ENCODE measurements at regions not wholly inside any gene's neighbourhood (a gene's known extent, or its start where the extent isn't known, plus 50 kb on each side); places are given as distances from the start of the nearest gene placed in this dataset.

DNA sequence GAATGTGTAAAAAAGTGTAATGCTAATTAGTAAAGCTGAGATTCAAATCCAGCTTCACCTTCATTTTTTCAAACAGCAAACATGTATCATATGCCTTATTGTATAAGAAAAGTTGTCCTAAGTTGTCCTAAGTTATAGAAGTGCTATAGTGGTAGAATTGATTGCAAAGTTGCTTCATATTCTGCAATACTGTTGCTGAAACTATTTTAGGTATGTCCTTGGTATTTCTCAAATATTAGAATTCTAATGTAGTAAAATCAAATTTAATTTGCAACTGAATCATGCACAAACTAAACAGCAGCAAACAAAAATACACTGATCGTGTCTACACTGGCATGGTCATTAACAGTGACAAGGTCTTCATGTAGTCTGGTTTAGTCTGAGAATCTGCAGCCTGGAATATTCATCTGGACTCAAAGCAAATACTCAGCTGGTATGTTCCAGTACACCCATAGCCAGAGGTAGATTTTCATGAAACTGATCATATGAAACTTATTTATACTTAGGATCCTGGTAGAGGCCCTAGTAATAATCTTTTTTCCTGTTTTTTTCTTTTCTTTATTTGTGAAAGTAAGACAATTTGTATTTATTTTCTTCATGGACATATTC is 555.6 kb upstream of the ZEB2 start:
- DNase-seq = no peak

DNA sequence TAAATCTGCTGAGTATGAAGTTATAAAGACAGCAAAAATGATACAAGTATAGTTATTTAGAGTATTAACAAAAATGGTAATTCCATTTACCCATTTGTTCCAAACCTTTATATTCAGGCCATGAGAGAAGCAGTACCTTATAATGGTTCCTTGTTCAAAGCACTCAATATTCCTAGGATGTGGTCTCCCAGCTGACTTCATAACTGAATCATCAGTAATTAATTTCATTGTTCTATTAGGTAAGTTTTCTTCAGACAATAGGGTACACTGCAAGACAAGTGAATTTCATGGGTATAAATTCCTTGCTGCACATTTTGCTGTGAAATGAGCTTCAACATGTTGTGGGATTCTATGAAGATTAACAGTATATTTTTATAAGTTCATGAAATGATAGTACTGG is 550.8 kb upstream of the ZEB2 start:
- DNase-seq = no peak

DNA sequence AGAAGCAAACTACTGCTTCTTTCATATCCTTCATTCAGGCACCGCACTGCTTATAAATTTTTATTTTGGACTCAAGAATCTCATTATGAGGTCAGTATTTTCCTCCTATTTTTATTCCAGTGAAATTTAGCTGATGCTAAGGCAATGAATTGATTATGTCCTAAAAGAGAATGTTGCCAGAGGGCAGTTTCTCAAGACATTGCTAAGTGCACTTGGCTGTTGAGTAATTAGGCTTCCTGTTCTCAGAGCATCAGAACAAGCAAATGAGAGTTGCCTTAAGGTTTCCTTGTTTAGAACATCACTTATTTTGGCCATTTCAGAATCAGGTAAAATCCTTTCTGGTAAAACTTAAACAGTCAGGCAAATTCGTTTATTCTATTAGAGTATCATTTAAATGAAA is 548.6 kb upstream of the ZEB2 start:
- DNase-seq = no peak

DNA sequence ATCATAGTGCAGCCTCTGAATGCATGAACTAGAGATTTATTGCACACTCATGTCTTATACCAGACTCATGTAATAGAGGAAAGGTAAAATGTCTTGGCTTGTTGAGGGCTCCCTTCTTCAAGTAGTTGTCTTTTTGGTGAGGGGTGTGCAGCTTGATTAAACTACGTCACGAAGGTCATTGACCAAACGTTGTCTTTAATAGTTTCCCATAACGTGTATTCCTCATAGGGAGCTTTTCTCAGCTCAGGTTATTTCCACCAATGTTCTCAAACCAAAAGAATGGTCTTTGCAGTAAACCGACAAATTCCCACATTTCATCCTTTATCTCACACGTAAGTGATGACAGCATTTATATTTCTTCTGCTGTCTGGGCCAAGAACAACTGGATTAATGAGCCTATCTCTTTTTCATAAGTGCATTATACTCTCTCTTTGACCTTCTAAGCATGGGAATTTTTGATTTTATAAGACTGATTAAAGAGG is 547.7 kb upstream of the ZEB2 start:
- no peak for DNase-seq

DNA sequence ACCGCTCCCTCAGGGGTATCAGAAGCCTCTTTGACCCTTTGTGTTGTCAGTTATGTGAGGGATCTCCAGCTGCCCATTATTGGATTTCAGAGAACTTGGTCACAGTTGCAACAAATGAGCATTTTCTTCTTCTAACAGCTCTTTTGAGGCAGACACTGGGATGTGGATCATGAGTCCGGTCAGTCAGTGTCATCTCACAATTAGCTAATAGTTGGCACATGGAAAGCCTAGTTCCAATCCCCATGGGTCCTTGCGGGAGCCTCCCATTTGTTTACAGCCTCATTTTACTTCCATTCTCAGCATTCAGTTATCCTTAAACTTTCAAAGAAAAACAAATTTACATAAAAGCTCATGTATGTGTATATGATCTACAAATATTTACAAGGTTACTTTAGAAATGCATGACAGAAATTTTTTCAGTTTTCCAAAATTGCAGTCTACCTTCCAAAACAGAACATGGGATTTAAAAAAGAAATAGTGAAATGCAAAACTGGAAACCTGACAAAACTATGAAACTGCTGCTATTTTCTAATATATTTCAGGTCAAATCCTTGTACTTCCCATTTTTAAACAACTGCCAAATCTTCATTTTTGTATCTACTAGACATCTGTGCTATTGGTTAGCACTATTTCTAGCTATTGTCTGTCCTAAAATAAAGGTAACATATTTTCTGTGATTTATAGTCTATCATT is 547.1 kb upstream of the ZEB2 start:
- no peak for DNase-seq

DNA sequence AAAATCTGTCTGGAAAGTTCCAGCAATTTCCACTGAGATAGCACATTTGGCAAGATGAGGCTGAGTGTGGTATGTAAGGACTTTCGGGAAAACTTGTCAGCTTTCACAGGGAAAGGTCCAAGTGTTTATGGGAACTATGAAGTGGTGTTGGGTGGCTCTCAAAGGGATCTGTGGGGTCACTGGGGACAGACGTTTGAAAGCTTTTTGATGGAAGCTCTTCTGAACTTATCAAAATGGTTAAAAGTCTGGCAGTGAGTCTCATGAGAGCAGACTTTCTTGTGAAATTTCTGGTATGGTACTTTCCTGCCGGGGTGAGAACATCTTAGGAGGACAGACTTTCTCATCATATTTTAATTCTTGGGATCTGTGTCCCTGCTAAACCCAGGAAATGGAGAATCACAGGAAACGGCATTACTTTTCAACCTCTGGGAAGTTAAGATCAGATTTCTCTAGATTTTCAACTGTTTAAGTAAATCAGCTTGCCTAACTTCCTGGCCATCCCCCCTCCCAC is 546.3 kb upstream of the ZEB2 start:
- no peak for DNase-seq

DNA sequence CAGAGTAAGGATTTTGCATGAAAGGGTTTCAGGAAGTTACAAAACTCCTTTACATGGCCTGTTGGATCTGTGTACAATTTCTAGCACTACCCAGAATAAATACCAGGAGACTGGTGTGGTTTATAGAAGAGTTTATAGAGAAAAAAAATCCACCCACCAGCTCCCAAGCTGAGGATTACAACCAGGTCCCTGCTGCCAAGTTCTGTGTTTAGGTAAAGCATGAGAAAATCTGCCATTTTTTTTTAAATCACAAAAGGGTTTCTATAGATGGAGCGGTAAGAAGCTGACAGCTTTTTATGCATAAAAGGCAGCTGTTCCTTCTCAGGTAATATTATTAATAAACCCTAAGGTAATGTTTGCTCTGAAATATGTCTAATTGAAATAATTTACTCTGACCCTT is 545.4 kb upstream of the ZEB2 start:
- no peak for DNase-seq

DNA sequence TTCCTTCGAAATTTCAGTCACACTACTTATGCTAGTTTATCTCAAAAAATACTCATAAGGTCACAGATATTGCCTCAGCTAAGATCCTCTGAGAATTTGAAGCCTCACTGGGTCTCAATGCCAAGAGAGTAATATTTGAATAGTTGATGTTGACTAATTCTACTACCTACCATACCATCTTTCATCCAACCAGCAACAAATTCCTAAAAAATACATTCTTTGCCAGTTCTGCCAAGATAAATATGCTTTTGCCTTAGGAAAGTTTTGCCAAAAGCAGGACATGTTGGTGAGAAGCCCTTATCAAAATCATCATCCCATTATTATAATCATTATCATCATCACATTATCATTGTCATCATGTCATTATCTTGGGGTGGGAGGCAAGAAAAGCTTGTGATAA is 544.6 kb upstream of the ZEB2 start:
- DNase-seq = no peak

DNA sequence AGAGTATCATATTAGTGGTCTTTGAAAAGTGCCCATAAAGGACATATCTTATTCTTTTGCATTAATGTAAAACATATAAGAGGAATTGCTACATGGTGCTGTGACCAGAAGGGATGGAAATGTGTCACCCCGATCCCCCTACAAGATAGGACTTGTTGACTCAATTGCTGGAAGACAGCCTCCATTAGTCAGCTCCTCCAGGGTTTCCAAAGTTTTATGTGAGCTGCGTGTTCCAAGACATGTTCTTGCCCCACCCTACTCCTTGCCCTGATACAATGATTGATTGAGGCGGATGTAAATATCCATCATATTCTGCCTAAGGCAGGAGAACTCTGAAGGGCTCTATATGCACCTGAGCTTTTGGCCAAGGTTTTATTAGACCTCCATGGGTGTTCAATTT is 541.0 kb upstream of the ZEB2 start:
- no peak for DNase-seq

DNA sequence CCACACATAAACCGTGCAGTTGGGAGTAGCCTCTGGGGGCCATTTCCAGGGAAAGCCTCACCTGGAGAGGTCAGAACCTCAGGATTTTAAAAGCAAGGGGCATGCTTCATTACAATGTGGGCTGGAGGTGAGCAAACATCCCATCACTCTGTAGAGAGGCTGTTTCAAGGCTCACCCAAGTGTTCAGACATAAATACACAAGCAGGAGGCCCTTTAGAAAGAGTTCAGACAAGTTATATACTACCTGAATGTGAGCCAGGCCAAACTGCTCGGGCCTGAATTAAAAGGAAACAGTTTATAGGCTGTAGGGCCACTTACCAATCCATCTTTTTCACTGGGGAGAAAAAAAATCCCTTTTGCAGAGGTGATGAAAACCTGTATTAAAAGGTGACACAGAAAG is 540.0 kb upstream of the ZEB2 start:
- no peak for DNase-seq

DNA sequence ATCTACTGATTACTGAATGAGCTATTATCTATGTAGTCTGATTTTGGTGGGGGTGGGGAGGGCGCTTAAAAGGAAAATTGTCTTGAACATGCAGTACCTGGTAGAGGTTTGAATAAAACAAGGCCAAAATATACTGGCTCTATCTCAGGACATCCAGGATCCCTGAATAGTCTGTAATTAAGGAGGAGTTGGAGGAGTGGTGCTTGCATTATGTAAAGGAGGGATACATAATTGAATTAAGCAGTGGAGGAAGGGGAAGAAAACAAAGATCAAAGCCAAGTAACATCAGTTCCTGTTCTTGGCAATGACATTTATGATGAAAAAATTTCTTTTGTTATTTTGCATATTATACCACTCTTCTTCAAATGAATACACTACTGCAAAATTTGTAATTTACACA is 539.4 kb upstream of the ZEB2 start:
- DNase-seq = no peak

DNA sequence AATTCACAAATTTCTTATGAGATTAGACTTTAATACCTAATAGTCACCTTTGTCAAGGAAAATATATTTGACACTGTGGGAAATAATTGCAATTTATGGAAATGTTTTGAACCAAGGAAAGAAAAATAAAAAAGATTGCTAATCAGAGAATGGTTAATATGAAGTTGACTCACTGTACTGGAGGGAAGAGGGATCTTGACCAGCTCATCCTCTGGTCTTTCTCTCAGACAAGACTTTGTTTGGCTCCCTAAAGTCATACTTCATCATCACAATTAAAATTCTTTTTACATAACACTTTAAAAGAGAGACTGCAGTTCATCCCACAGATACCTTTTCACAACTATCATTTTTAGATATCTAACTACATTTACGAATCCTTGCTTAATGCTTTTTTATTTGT is 538.5 kb upstream of the ZEB2 start:
- DNase-seq = no peak

DNA sequence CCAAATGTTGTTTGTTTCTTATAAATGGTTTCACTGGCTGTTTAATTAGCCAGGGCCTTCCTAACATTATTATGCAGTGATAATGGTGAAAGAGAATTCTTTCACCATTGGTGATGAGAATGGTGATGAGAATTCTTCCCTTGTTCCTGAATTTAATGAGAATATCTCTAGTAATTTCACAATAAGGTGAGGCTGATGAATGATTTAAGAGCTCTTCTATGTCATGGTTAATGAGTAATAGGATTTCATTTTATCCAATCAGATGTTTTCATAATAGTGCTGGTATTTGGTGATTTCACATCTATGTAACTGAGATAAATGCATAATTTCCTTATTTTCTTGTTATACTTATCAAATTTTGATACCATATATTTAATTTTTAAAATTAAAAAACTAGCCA is 535.7 kb upstream of the ZEB2 start:
- no peak for DNase-seq

DNA sequence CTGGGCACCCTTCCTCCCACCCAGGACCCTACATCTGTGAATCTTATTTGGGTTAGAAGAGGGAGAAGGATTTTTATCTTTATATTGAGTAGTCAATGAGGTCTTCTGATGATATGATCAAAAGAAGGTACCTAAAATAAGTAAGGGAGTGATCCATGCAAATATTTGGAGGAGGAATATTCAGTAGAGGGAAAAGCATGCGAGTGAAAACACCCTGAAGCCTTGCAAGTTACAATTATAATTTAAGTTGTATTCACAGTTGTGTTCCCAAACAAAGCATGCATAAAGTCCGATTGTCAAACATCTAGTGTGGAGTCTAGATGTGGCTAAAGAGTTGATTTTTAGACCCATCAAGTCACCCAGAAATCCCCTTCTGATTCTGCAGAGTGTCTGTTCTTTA is 530.2 kb upstream of the ZEB2 start:
- no peak for DNase-seq

DNA sequence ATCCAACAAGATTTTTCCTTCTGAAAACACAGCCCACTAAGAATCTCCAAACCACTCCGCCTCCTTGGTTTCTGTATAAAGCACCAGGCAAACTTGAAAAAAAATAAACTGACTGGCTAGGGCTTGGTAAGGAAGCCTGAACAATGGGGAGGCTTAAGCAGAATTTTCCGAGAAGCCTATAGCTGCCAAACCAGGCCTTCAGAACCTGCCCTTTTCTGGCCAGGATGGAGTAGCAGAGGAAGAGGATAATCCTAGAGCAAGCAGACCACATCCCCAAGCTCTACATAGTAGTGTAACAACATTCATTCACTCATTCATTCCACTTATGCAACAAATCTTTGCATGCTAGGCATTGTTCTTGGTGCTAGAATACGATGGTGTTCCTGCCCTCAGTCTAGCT is 529.6 kb upstream of the ZEB2 start:
- no peak for DNase-seq

DNA sequence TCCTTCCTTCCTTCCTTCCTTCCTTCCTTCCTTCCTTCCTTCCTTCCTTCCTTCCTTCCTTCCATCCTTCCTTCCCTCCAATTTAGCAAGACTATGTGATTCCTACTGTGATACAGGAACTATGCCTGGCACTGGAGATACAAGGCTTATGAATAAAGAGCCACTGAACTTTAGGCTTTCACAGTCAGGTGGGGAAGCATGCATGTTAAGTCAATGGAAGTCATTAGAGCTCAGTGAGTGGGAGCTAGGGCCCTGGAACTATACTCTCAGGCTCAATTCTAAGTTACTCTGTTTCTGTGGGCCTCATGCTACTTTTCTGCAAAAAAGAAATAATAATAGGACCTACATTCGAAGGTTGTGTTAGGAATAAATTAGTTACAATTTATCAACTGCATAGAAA is 527.6 kb upstream of the ZEB2 start:
- no peak for DNase-seq

DNA sequence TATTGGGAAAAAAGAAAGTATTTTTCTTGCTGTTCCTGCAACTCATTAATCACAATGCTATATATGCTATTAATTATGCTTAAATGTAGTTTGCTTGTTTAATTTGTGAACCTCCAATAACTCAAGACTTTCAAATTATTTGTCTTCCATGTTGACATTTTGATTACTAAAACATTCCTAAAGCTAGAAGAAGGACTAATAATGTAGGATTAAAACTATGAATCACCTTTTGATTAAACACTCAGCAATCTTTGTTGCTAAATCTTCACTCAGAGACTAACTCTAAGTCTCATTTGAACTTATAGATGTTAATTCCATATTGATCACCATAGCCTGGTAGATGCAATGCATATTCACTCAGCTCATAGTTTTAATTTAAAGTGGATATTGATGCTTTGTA is 524.6 kb upstream of the ZEB2 start:
- no peak for DNase-seq

DNA sequence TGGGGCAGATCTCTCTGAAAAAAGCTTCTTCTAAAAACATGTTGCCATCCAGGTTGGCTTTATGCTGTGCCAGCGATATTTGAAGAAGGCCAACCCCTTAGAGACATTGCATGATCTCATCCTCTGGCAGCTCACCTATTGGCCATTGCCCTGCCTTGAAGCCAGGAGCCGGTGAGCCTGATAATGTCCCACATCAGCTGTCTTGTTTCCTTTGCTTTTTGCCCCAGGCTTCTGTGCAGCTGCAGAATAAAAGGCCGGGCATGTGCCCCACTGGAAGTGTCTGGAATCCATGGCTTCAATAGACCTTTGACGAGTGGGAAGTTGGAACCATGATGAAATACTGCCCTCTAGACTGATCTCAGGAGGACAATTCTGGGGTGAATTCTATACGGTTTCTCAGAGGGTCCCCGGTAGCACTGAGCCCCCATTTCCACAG is 523.5 kb upstream of the ZEB2 start:
- no peak for DNase-seq

DNA sequence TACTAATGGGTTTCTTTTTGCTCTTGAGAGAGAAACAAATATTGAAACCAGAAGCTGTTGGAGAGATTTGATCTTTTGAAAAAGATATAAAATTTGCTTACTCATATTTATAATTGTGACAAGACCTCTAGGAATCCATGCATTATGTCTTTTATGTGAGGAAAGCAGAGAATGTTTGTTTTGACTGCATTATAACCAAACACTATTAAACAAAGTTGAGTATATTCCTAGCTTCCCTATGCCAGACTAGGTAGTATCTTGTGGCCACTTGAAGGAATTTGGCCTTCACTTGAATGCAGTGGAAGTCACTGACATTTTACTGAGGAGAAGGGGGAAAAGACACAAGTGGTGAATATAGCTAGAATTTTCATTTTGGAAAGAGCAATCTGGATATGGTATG is 521.8 kb upstream of the ZEB2 start:
- DNase-seq = no peak

DNA sequence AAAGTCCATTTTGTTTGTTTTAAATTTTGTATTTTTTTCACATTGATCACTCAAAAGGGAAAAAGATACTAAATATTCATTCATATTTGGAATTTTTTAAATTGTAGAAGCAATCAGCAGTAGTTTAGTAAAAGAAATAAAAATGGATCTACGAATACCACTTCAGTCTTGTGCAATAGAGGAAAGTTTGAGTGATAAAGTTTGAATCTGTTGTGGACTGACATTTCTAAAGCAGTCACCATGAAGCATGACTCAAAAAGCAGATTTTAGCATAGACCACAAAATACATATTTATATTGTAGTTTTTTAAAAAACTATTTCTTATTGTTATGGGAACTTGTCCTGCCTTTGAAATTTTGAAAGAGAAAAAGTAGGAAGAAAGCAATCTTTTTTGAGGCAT is 520.5 kb upstream of the ZEB2 start:
- no peak for DNase-seq

DNA sequence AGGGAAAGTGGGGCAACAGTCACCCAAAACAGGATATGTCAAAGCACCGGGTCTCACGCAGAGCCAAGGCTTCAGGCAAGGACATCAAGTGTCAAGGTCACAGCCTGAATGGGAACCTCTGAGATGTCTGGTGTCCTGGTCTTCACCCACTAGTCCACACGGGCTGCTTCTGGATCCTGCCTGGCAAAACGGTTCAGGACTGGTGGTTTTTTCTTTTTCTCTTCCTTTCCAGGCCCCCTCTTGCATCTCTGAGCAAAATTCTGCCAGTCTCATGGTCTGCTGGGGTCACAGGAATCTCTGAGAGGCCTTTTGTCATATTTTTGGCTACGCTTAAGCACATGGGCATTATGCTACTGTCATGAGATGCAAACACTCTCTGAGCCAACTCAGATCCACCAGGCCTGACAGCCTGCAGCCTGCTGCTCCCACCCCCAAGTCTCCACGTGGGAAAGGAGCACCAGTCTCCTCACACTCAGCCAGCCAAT is 518.2 kb upstream of the ZEB2 start:
- DNase-seq = no peak

DNA sequence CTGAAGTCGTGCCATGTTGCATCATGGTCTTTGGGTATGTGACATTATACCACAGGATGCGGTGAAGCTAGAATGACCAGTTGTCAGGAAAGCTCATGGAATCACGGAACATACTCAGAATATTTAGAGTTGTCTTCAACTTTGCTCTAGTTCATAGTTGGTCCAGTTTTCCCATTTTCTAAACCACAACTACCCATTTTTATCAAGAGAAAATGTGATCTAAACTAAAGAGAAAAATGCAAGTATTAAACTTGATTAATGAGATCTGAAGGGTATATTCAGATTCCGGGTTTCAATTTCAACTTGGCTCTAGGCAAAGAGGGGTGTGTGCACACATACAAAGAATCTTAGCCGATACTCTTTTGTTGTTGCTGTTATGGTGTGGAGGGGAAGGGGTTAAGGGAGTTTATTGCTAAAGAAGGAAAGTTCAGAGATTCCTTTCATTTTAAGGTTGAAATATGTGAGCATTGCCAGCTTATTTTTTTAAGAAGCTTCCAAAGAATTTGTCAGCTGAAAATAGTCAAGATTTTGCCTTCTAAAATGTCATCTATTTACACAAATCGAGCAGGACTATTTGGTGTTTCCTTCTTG is 516.6 kb upstream of the ZEB2 start:
- DNase-seq = no peak

DNA sequence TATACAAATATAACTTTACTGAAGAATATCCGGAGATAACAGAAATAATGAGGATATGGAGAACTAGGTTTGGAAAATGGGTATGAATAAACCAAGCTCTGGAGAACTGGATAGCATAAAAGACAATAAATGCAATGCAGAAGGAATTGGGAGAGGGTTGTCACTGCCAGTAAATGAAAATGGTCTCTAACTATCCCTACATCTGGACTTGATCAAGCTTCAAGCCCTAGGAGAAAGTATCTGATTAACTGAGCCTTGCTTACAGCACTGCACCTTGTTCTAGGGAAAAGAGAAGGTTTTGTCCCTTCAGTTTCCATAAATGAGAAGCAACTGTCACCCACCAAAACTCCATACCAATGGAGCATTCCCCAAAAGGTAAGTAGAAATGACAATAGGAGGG is 514.6 kb upstream of the ZEB2 start:
- DNase-seq = no peak

DNA sequence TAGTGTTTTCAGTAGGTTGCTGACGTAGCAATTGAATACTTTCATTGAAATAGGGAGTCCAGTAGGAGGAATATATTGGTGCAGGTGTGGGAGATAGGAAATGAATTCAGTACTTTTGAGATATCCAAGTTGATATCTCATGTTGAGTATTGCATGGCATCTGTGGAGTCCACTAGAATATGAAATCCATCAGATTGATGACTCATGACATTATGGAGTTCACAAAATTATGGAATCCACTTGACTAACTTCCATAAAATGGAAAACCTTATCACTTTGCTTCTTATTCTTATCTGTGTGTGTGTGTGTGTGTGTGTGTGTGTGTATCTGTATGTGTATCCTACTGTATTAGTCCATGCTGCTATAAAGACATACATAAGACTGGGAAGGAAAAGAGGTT is 513.5 kb upstream of the ZEB2 start:
- DNase-seq = no peak
